Stomach (tissue), 8 donors: ENCODE measurements at regions not wholly inside any gene's neighbourhood (a gene's known extent, or its start where the extent isn't known, plus 50 kb on each side); places are given as distances from the start of the nearest gene placed in this dataset.
"Not testable (repeated sequence)": the region's sequence is repeated elsewhere in the genome, so short reads cannot be mapped to it uniquely, and the experiment has no call there.

ENCODE experiments used
- DNase-seq, 2 donors: peaks; one replicate each; pipeline versions ENCODE4 v3.0.0 to v3.0.0-alpha.2; 2013 to 2019
- H3K27ac ChIP-seq, 5 donors: fragments of 200-600 bp in 4 of 5; sonication (generic) in 4 of 5; one replicate each; pipeline ENCODE4 v1.5.1; 2013 to 2019; ENCODE audit warnings: mild to moderate bottlenecking in 1 of 5, moderate library complexity in 1 of 5
- H3K27me3 ChIP-seq, 3 donors: fragments of 200-600 bp; sonication (generic); one replicate each; pipeline ENCODE4 v1.5.1; 2017 to 2019; ENCODE audit warnings: mixed run types in 1 of 3
- H3K36me3 ChIP-seq, 4 donors: fragments of 200-600 bp; sonication (generic); 1 replicate in 3 of 4; 2 replicates in 1 of 4; pipeline ENCODE4 v1.5.1; 2016 to 2019
- H3K4me1 ChIP-seq, 4 donors: fragments of 200-600 bp; sonication (generic); one replicate each; pipeline ENCODE4 v1.5.1; 2016 to 2019
- H3K4me3 ChIP-seq, 4 donors: fragments of 200-600 bp; sonication (generic) in 3 of 4; one replicate each; pipeline ENCODE4 v1.5.1; 2016 to 2019; ENCODE audit warnings: mild to moderate bottlenecking in 1 of 4
- H3K9me3 ChIP-seq, 4 donors: fragments of 200-600 bp; sonication (generic); one replicate each; pipeline ENCODE4 v1.5.1; 2016 to 2019
- WGBS, 5 donors: extraction: QIAGEN DNeasy Blood & Tissue Kit in 3 of 5; methylation state at CpG; one replicate each; pipeline versions ENCODE4 v1.1.5 to v1.1.7; 2013 to 2018; 5-methylcytosine and 5-hydroxymethylcytosine counted together
- intact Hi-C: fragments of 100-400 bp; cut with DNase I; formaldehyde crosslinking; loops from one replicate; pipeline ENCODE4 v1.15.1; 2023; ENCODE audit warnings: low total_unique reads
- donor health status: healthy with polysubstance abuse.
- donor health status: Bipolar disorder and iron deficiency.
- donor health status: healthy.

- H3K4me1 ChIP-seq, DNase-seq, H3K9me3 ChIP-seq, intact Hi-C loops, H3K27ac ChIP-seq, H3K36me3 ChIP-seq, H3K4me3 ChIP-seq: not testable (repeated sequence)
- WGBS, 5 donors = 16 to 43% (median 34%) methylated on average over 3 to 7 of the region's 7 CpGs
- peaks cover 0 to 18% (median 0%) of the 10 kb centered on the region in 3 donors for H3K27me3 ChIP-seq
Measured at GRCh38 chr19:14293816-14294170, 87.5 kb upstream of the ADGRE5 start.

- H3K27ac ChIP-seq, H3K36me3 ChIP-seq, H3K4me1 ChIP-seq, intact Hi-C loops, H3K9me3 ChIP-seq: not testable (repeated sequence)
- DNase-seq = peak in 1 of 2 donors; percentile 52
- Histone ChIP-seq H3K27me3 (peaks cover 0 to 18% (median 0%) of the 10 kb centered on the region in 3 donors), H3K4me3 (peak overlapping the region in 3 of 4 donors; percentile 6 to 11 (median 8))
- WGBS, 5 donors = 7 to 16% (median 11%) methylated on average over 16 to 26 of the region's 26 CpGs
Measured at GRCh38 chr19:14293101-14293815, 87.3 kb upstream of the ADGRL1 start.

- intact Hi-C loops, H3K4me3 ChIP-seq, H3K4me1 ChIP-seq, H3K27ac ChIP-seq, H3K9me3 ChIP-seq, DNase-seq, H3K36me3 ChIP-seq: not testable (repeated sequence)
- peaks cover 0 to 18% (median 0%) of the 10 kb centered on the region in 3 donors for H3K27me3 ChIP-seq
- 70 to 85% (median 83%) methylated on average over 14 to 15 of the region's 15 CpGs for WGBS, 5 donors
Measured at GRCh38 chr19:14289810-14290209, 83.8 kb upstream of the ADGRL1 start.

GRCh38 chr19:14287837-14288236 is 81.9 kb upstream of the ADGRL1 start:
- H3K9me3 ChIP-seq, DNase-seq, H3K36me3 ChIP-seq, H3K27ac ChIP-seq, intact Hi-C loops, H3K4me3 ChIP-seq: not testable (repeated sequence)
- 92 to 100% (median 100%) methylated on average over 2 to 4 of the region's 4 CpGs for WGBS, 5 donors
- Histone ChIP-seq H3K27me3 (peaks cover 0 to 14% (median 0%) of the 10 kb centered on the region in 3 donors), H3K4me1 (peaks cover 0 to 11% (median 4%) of the 10 kb centered on the region in 4 donors)

- H3K4me3 ChIP-seq, intact Hi-C loops, H3K4me1 ChIP-seq, H3K36me3 ChIP-seq, H3K9me3 ChIP-seq, H3K27me3 ChIP-seq, H3K27ac ChIP-seq, DNase-seq: not testable (repeated sequence)
- WGBS, 5 donors = 44 to 58% (median 53%) methylated on average over 4 of the region's 4 CpGs
Measured at GRCh38 chr19:14286594-14286993, 80.6 kb upstream of the ADGRL1 start.

- H3K27me3 ChIP-seq, H3K9me3 ChIP-seq, DNase-seq, H3K4me1 ChIP-seq, H3K27ac ChIP-seq, H3K36me3 ChIP-seq, H3K4me3 ChIP-seq, intact Hi-C loops: not testable (repeated sequence)
- WGBS, 5 donors = 87 to 93% (median 89%) methylated on average over 8 to 9 of the region's 9 CpGs
Measured at GRCh38 chr19:14285726-14286125, 79.8 kb upstream of the ADGRL1 start.

GRCh38 chr19:14283813-14284520 is 78.0 kb upstream of the ADGRL1 start:
- H3K27me3 ChIP-seq, H3K9me3 ChIP-seq, H3K4me1 ChIP-seq, H3K36me3 ChIP-seq, intact Hi-C loops, H3K4me3 ChIP-seq: not testable (repeated sequence)
- WGBS, 5 donors = 47 to 68% (median 59%) methylated on average over 11 of the region's 11 CpGs
- peak overlapping the region in 1 of 5 donors; percentile 10 for H3K27ac ChIP-seq
- DNase-seq = peak in 1 of 2 donors; percentile 21

GRCh38 chr19:14279270-14279669 is 73.3 kb upstream of the ADGRL1 start:
- H3K4me1 ChIP-seq, H3K4me3 ChIP-seq, H3K27ac ChIP-seq, DNase-seq, H3K36me3 ChIP-seq, intact Hi-C loops: not testable (repeated sequence)
- WGBS, 5 donors = 67 to 95% (median 73%) methylated on average over 4 of the region's 4 CpGs
- Histone ChIP-seq H3K9me3 (peaks cover 0 to 12% (median 5%) of the 10 kb centered on the region in 4 donors), H3K27me3 (peaks cover 0 to 27% (median 4%) of the 10 kb centered on the region in 3 donors)
